GM21825 (cell line): ENCODE measurements at regions not wholly inside any gene's neighbourhood (a gene's known extent, or its start where the extent isn't known, plus 50 kb on each side); places are given as distances from the start of the nearest gene placed in this dataset.
A peak's percentile ranks its signal among the peaks of the same experiment; 100 is the strongest.
"Not testable (repeated sequence)": the region's sequence is repeated elsewhere in the genome, so short reads cannot be mapped to it uniquely, and the experiment has no call there.

ENCODE experiments used
- ATAC-seq: cut with Tn5 transposase; IDR thresholded peaks from one replicate; pipeline ENCODE4 v1.9.1; 2021; ENCODE audit warnings: mild to moderate bottlenecking, moderate library complexity; ENCODE audit not compliant: unreplicated experiment

DNA sequence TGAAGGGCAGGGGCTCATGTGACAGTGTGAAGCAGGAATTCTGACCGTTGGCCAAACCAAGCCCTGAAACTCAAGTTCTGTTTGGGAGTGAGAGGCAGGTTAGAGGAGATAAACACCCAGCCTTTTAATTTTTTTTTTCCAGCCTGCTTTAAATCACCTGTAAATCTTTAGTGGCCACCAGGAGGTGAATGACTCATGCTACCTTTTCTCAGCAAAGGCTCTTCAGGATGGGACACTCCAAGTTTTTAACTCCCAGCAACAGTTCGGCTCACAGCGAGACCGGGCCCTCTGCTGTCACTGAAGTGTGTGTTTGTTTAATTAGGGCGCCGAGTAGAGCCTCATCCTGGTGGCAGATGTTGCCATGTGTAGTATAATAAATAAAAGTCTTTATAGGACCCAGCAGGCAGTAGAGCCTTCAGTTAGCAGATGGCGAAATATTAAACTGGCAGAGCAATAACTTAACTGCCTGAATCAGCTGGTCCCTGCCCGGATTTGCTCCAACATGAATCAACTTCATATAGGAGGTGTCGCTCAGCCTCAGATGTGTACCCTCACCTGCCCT, 180.3 kb downstream of the NPIPA7 start:
- not testable (repeated sequence) for ATAC-seq

DNA sequence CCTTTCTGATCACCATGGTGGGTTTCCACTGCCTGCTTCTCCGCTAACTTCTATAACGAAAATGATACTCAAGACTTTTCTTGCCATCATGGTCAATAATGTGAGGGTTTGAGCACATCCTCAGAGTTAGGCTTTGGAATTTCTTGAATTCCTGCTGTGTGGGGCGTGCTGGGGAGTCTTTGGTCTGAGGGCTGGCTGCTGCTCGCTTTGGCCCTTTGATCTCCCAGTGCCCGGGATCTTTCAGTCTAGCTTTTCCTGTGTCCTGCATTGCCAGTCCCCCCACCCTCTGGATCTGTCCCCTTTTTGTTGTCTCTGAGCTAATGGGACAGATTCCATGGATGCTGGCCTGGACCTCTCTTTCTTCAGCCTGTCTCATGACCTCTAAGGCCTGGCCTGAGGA, 182.6 kb downstream of the NPIPA7 start:
- ATAC-seq = not testable (repeated sequence)

DNA sequence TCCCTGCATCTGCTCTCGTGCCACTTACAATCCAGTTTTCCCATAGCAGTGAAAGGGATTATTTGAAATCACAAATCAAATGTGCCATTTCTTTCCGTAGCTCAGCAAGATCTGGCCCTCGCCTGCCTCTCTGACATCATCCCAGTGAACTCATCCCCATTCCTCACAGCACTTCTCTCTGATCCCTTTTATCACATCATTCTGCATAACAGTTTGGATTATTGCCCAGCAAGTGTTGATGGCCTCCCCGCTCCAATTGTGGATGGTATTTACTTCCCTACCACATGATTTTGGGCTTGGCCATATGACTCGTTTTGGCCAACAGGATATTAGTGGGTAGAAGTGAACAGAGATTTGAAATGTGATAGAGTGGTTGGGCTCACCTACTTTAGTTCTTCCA, 185.0 kb downstream of the NPIPA7 start:
- ATAC-seq = not testable (repeated sequence)

DNA sequence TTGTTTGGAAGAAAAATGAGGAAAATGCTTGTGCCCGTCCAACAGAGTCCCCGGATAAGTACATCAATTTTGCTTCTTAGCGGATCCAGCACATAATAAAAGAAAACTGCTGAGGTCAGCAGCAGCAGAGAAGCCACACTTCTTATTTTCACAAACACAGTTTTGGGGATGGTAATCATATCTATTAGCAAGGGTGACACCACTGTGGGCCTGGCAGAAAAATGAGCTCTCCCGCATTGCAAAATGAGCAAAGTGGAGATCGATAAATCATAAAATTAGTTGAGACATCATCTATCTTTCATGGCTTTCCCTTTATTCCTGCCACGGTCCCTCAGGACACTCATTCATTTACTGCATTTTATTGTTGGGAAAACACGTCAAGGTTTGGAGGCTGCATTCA, 186.4 kb downstream of the NPIPA7 start:
- ATAC-seq = not testable (repeated sequence)

DNA sequence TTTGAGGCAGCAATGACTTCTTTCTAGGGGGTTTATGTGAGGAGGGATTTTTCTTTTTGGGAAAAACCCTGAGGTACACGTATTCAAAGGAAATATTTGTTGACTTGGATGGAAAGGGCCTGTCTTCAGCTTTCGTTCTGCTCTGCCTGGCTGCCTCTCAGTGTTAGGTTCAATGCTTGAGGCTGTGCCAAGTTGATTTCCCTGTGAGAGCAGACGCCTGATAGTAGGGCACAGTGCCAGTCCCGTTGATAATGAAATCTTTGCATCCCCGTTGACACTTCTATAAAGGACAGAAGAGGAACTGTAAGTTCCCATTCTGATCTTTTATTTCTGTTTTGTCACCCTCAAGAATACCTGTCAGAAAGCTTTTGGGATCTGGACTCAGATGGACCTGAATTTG, 191.1 kb downstream of the NPIPA7 start:
- ATAC-seq = not testable (repeated sequence)

DNA sequence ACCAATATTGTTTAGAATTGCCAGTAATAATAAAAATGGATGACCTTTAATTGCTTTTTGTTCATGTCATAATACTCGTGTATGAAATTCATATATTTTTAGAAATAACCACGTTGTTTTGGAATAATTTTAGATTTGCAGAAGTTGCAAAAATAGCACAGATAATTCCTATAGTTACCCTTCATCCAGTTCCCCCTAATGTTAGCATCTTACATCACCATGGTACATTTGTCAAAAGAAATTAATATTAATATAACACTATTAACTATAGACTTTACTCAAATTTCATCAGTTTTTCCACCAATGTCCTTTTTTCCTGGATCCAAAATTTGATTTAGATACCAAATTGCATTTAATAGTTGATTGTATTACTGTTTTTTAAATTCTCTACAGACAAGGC, 191.9 kb downstream of the NPIPA7 start:
- not testable (repeated sequence) for ATAC-seq

DNA sequence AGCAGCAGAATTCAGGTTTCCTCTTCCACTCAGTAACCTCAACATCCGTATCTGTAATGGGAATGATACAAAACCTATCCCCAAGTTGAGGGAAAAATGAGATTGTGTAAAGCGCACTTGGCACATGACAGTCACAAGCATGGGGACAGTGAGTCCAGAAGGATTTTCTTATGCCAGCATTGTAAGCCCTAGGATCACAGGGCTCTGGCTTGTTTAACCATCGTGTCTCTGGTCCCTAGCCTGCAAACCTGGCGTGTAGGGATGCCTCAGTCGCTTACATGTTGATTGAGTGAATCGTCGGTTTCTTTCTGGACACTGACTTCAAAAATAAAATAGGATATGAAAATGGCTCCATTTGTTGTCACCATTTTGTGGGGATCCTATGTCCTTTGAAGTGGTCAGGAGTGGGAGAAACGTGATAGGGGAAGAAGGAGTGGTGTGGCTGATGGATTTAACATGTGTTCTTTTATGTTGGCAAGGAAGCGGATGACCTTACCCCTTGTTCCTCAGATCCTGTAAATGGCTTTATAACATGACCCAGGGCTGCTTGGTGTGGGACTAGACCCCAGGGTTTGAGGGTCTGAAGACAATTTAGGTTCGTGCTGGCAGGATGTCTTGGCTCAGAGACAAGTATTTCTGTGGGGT, 193.3 kb downstream of the NPIPA7 start:
- ATAC-seq = not testable (repeated sequence)

DNA sequence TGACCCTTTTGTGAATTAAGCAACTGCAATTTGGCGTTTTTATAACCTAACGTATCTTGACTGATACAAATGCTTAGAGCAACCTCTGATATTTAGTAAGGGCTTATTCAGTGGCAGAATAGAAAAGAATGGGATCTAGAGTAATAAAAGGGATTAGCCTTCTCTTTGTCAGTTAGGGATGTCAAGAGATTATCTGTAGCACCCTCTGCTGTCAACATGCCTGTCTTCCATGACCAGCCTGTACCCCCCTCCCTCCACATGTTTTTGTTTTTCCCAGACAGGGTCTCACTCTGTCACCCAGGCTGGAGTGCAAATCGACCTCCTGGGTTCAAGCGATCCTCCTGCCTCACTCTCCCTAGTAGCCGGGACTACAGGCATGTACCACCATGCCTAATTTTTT, 198.1 kb downstream of the NPIPA7 start:
- ATAC-seq = not testable (repeated sequence)

DNA sequence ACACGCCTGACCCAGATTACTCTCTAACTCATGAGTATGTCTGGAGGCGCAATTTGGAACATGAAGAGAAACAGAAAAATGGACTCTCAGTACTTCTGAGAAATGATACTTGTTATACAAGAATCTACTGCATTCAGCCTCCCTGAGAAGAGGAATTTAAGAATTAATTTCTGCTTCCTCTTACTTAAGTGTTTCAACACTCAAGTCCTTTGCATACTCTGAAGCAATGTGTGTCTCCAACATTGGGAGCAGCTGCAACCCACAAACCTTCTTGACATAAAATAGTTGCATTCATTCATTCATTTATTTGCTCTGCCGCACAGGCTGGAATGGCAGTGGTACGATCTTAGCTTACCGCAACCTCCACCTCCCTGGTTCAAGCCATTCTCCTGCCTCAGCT, 199.8 kb downstream of the NPIPA7 start:
- ATAC-seq = no peak

DNA sequence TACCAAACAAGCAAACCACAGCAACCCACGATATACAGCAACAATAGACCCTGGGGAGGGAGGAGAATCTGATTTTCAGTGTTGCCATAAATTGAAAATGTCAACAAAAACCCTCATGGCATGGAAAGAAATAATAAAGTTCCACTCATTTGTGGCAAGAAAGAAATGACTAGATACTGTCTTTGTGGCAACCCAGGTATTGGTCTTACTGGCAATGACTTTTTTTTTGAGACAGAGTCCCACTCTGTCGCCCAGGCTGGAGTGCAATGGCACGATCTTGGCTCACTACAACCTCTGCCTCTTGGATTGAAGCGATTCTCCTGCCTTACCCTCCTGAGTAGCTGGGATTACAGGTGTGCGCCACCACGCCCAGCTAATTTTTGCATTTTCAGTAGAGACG, 204.0 kb downstream of the NPIPA7 start:
- not testable (repeated sequence) for ATAC-seq

DNA sequence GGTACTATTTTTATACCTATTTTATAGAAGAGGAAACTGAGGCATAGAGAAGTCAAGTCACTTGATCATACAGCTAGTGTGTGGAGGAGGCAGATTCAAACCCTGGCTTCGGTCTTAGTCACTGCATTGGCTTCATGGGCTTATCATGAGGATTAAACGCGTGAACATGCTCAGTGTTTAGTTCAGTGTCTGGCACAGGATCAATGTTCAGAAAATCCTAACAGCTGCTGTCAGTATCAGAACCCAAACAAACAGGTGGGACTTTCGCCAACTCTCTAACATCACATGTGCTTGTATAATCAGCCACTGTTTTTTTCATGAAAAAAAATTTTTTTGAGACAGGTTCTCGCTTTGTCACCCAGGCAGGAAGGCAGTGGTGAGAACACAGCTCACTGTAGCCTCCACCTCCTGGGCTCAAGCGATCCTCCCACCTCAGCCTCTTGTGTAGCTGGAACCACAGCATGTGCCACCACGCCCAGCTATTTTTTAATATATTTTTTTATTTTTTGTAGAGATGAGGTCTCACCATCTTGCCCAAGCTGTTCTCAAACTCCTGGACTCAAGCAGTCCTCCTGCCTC, 207.2 kb downstream of the NPIPA7 start:
- not testable (repeated sequence) for ATAC-seq

DNA sequence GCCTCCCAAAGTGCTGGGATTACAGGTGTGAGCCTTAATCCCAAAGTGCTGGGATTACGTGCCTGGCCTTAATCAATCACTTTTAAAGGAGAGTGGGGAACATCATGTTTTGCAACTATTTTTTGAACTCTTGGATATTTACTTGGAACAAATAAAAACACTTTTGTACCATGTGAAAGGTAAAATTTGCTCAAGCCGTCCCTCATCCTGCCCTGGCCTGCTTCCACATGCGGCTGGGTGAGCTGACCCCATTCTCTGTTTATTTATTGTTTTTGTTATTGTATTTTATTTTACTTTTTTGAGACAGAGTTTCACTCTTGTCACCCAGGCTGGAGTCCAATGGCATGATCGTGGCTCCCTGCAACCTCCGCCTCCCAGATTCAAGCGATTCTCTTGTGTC, 208.0 kb downstream of the NPIPA7 start:
- ATAC-seq = not testable (repeated sequence)

DNA sequence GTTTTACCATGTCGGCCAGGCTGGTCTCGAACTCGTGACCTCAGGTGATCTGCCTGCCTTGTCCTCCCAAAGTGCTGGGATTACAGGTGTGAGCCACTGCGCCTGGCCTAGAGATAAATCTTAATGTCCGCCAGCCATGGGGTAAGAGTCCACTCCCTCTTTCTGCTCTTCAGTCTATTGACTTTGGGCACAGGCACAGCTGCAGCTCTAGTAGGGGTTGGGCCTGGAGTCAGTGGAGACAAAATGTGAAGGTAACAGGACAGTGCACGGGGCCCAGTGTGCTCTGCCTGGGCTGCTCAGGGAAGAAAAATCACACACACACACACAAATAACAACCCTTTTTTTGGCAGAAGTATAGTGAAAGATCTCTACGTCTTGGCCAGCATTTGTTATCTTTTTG, 209.5 kb downstream of the NPIPA7 start:
- ATAC-seq = not testable (repeated sequence)

DNA sequence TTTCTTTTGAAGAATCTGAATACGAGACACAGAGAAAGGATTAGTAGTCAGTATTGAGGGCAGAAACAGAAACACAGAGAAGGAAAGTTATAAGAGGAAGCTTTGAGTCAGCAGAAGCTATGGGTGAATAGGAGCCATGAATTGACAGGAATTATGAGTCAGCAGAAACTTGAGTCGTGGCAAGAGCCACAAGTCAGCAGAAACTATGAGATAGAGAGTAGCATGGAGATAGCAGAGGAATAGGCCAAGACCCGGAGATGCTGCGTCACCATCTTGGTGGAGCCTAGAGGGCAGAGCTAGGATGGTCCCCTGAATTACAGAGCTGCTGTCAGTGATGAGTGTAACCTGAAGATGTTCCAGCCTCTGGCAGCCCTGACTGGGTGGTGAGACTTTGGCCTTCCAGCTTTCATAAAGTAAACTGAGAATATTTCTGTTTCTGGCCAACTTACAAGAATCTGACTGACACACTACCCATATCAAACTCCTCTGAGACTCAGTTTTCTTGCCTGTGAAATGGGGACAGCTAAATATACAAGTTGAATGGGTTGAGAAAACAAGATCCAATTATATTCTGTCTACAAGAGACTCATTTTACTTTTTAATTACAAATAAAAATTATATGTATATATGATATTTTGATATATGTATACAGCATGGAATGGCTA, 211.8 kb downstream of the NPIPA7 start:
- ATAC-seq = not testable (repeated sequence)

DNA sequence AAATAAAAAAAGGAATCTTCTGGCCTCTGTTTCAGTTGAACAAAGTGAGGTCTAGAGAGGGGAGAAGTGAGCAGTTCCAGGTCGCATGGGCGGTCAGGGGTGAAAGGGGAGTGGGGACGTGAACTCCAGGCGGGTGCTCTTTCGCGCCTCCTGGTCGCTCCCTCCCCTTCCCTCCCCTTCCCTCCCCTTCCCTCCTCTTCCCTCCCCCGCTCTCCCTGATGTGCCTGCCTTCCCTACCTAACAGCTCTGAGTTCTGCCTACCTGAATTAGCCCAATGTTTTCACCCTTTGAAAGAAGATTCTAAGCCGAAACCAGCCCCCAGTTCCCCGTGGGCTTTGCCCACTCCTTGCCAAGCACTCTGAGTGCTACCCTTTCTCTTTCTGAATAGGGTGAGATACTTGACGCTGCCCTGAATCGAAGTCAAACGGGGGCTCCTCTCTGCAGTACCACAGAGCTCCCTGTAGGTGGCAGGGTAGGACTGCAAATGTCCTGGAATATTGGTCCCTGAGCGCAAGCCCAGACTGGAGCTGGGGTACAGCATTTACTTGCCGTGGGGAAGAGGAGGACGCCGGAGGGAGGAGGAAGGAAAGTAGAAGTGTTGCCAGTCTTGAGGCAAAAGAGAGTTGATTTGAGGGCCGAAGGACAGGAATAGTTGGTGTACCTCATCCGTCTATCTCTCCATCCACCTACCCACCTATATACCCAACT, 214.4 kb downstream of the NPIPA7 start:
- ATAC-seq = not testable (repeated sequence)

DNA sequence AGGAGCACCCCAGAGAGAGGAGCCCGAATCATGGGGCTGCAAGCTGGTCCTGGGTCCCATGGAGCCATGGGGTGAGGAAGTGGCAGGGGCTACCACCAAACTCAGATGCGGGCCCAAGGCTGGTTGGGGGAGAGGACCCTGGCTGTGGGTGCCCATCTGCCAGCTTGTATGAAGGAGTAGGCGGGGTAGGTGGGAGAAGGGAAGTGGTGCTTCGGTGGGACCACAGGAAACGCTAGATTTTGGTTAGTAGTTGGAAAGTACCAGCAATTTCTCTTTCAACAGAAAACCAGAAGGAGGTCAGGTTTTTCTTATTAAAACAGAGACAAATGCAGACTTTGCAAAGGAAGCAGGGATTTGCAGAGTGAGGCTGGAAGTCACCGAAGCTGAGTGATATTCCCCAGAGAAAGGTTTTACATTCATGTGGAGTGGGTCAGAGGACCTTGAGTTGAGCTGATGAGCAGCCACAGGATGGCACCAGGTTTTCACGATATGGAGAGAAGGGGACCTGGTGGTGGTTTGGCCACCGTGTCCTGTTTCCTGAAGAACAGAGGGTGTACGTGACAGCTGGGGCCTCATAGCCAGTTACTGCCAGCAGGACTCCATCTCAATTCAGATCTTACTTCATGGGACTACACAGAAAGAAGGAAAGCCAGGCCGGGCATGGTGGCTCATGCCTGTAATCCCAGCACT, 216.2 kb downstream of the NPIPA7 start:
- ATAC-seq = peak; percentile 75

DNA sequence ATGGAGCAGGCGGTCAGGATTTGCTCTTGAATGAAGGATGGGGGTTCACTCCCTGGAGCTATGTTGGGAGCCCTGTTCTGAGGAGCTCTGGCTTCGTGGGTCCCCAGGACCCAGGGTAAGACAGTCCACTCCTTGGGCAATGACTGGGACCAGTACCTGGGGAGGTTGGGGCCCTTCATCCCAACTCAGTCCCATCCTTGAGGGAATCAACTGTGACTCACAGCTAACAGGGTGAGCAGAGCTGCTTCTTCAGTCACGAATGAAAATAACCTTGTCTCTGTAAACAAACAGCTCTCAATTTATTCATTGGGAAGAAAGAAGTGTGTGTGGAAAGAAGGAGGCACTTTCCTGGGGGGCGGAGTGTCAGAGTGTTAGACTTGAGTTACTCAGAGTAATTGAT, 222.3 kb downstream of the NPIPA7 start:
- not testable (repeated sequence) for ATAC-seq

DNA sequence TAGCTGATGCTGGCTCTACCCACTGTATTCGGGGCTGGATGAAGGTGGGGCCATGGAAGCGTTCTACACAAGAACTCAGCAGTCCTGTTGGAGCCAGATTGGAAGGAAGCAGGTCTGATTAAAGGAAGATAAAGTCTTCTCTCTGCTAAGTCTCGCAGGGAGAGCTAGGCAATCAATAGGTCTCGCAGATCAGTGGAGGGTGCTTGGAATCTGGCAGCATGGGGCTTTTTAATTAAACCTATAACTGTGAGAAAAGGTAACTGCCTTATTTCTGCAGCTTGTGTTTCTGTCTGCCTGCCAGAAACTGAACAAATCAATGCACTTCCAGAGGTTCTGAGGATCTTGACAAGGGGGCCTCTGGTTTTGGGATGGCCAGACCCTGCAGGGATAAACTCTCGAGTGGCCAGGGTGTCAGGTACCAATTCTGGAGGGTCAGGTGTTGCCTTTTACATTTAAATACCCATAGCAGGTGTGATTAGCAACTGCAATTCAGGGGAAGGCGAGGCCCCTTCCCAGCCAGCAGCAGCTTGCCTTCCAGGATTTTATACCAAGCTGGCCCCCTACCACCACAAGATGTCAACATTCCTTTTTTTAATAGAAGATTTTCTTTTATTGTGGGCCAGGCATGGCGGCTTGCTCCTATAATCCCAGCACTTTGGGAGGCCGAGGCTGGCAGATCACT, 228.6 kb downstream of the NPIPA7 start:
- not testable (repeated sequence) for ATAC-seq

DNA sequence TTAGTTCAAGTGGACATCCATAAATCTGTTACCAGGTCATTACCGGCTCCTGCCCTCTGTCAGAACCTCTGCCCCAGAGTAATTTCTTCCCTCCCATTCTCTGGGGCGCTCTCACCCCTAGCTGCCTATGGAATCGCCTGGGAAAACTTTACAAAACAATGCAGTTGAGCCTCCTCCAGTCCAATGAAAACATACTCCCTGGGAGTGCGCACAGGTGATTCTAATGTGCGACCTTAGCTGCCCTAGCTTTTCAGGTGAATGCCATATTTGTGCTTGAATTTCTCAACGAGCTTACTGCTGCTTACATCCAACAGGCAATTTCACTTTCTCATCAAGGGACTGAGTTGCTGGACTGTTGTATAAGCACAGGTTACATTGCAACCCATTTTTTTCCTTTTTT, 230.7 kb downstream of the NPIPA7 start:
- ATAC-seq = not testable (repeated sequence)

DNA sequence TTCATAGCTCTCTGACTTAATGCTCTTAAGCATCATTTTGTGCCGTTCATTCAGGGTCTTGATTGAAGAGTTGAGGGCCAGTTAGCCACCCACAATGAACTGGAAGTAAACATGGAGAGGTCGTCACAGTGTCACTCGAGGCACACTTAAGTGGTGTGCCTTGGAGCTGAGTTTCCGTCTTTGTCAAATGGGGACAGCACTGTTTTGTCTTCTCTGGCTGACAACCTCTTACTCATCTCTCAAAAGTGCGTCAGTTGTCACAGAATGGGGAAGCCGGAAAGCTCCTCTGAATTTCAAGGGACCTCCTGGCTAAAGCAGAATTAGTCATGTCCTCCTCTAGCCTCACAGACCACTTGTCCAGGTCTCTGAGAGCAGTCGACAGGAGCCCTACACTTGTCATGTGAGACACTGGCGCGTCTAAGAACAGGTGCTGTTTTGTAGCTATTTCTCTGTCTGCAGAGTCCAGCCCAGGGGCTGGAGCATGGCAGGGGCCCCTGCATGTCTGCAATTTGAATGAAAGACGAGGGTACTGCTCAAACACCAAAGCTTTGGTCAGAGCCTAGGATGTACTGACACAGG, 231.5 kb downstream of the NPIPA7 start:
- not testable (repeated sequence) for ATAC-seq
